DOHH2 (cell line): ENCODE measurements at regions not wholly inside any gene's neighbourhood (a gene's known extent, or its start where the extent isn't known, plus 50 kb on each side); places are given as distances from the start of the nearest gene placed in this dataset.

Source experiments
- EZH2phosphoT487 ChIP-seq: fragments of 200-600 bp; sonication (generic); IDR thresholded peaks from 2 replicates; pipeline ENCODE4 v1.6.1; 2017; ENCODE audit warnings: borderline replicate concordance, mild to moderate bottlenecking, antibody characterized with exemption, low read length, moderate library complexity, mixed read lengths
- TF ChIP-seq, protein P1 (sequence below): fragments of 200-600 bp; sonication (generic); IDR thresholded peaks from one replicate; pipeline ENCODE4 v1.5.1; 2014; ENCODE audit warnings: antibody characterized with exemption, mild to moderate bottlenecking, low read depth, low read length; ENCODE audit not compliant: poor library complexity, severe bottlenecking

DNA sequence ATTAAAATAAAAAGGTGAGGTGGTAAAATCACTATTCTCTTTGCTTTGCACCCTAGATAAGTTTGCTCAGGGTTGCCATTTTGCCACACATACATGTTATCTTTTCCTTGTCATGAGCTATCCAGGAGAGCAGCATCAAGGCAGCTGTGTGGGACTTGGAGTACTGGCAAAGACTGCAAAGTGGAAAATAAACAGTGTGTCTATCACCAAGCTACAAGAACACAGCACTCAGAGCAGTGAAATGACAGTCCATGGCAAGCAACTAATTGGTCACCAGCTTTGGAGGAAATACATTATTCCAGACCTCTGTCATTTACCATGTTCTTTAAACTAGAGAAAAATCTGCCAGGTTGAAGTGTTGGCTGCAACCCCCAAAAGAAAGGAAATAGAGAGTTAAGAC is 687.8 kb upstream of the FANCL start:
- TF ChIP-seq, protein P1, sequence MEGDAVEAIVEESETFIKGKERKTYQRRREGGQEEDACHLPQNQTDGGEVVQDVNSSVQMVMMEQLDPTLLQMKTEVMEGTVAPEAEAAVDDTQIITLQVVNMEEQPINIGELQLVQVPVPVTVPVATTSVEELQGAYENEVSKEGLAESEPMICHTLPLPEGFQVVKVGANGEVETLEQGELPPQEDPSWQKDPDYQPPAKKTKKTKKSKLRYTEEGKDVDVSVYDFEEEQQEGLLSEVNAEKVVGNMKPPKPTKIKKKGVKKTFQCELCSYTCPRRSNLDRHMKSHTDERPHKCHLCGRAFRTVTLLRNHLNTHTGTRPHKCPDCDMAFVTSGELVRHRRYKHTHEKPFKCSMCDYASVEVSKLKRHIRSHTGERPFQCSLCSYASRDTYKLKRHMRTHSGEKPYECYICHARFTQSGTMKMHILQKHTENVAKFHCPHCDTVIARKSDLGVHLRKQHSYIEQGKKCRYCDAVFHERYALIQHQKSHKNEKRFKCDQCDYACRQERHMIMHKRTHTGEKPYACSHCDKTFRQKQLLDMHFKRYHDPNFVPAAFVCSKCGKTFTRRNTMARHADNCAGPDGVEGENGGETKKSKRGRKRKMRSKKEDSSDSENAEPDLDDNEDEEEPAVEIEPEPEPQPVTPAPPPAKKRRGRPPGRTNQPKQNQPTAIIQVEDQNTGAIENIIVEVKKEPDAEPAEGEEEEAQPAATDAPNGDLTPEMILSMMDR, result no peak
- no peak for TF ChIP-seq EZH2phosphoT487
